Lung (tissue), 11 donors: ENCODE measurements at regions not wholly inside any gene's neighbourhood (a gene's known extent, or its start where the extent isn't known, plus 50 kb on each side); places are given as distances from the start of the nearest gene placed in this dataset.

Experiments
- ATAC-seq: fragments of 200-7000 bp; cut with Tn5 transposase; one replicate; pipeline ENCODE4 v1.9.1; 2020; ENCODE audit warnings: moderate number of reproducible peaks; ENCODE audit not compliant: insufficient read depth, low FRiP score
- DNase-seq, 3 donors: peaks; one replicate each; pipeline ENCODE4 v3.0.0-alpha.2; 2013 to 2017
- H3K27ac ChIP-seq, 2 donors: one replicate each; pipeline ENCODE4 v1.5.1; 2013; ENCODE audit warnings: mild to moderate bottlenecking in 2 of 2, moderate library complexity in 2 of 2, control low read depth in 1 of 2, inconsistent platforms in 1 of 2, low read depth in 1 of 2, low read length in 1 of 2
- H3K27me3 ChIP-seq, 3 donors: one replicate each; pipeline ENCODE4 v1.5.1; 2013; ENCODE audit warnings: low read length in 2 of 3; ENCODE audit not compliant: control insufficient read depth in 3 of 3, insufficient read depth in 3 of 3
- H3K36me3 ChIP-seq, 4 donors: one replicate each; pipeline ENCODE4 v1.5.1; 2013; ENCODE audit warnings: low read length in 4 of 4, mild to moderate bottlenecking in 1 of 4, moderate library complexity in 1 of 4; ENCODE audit not compliant: control insufficient read depth in 4 of 4, insufficient read depth in 4 of 4
- H3K4me1 ChIP-seq, 5 donors: one replicate each; pipeline ENCODE4 v1.5.1; 2013; ENCODE audit warnings: low read length in 5 of 5, mild to moderate bottlenecking in 2 of 5, moderate library complexity in 1 of 5; ENCODE audit not compliant: control insufficient read depth in 5 of 5, insufficient read depth in 5 of 5
- H3K4me3 ChIP-seq: one replicate; pipeline ENCODE4 v1.5.1; 2013; ENCODE audit warnings: mild to moderate bottlenecking, control low read depth, moderate library complexity
- H3K9ac ChIP-seq, 2 donors: one replicate each; pipeline ENCODE4 v1.5.1; 2013; ENCODE audit warnings: low read length in 2 of 2, control low read depth in 1 of 2; ENCODE audit not compliant: insufficient read depth in 1 of 2
- H3K9me3 ChIP-seq, 4 donors: one replicate each; pipeline ENCODE4 v1.5.1; 2013; ENCODE audit warnings: low read length in 3 of 4, mild to moderate bottlenecking in 1 of 4, moderate library complexity in 1 of 4; ENCODE audit not compliant: control insufficient read depth in 4 of 4, insufficient read depth in 3 of 4
- CTCF ChIP-seq: IDR thresholded peaks from 2 replicates; pipeline ENCODE4 v1.5.1; 2012; ENCODE audit warnings: mild to moderate bottlenecking; ENCODE audit errors: control extremely low read depth, extremely low read depth
- WGBS, 2 donors: extraction: QIAGEN DNeasy Blood & Tissue Kit; methylation state at CpG; one replicate each; pipeline ENCODE4 v1.1.7; 2013; 5-methylcytosine and 5-hydroxymethylcytosine counted together
- donor health status: control.
- donor health status: control.
- donor health status: Bipolar disorder and iron deficiency.
- donor health status: healthy.
- donor health status: DM: yes; HTN: yes; CAD: no.

GRCh38 chr9:115665519-115665918 is 488.1 kb upstream of the PAPPA start:
- no peak overlapping the region for H3K27ac ChIP-seq
- WGBS, 2 donors = 84 to 96% methylated on average over 2 of the region's 2 CpGs

GRCh38 chr9:115668521-115668920 is 485.1 kb upstream of the PAPPA start:
- DNase-seq = no peak
- no peaks in the 10 kb centered on the region for H3K4me1 ChIP-seq
- H3K27ac ChIP-seq = no peak overlapping the region
- no peaks in the 10 kb centered on the region for H3K27me3 ChIP-seq
- H3K4me3 ChIP-seq = no peak overlapping the region
- WGBS, 2 donors = 90 to 92% methylated on average over 2 of the region's 2 CpGs
- ATAC-seq = no peak
- no peak overlapping the region for H3K9ac ChIP-seq
- H3K36me3 ChIP-seq = no peaks in the 10 kb centered on the region
- TF ChIP-seq CTCF = no peak
- peaks cover 0 to 2% (median 0%) of the 10 kb centered on the region in 4 donors for H3K9me3 ChIP-seq

More at GRCh38 chr9:115665519-115665918, 488.1 kb upstream of the PAPPA start:
- Histone ChIP-seq H3K4me1 (no peaks in the 10 kb centered on the region), H3K36me3 (no peaks in the 10 kb centered on the region), H3K9me3 (peaks cover 0 to 2% (median 0%) of the 10 kb centered on the region in 4 donors), H3K4me3 (no peak overlapping the region), H3K27me3 (no peaks in the 10 kb centered on the region), H3K9ac (no peak overlapping the region)
- DNase-seq (no peak), ATAC-seq (no peak)
- TF ChIP-seq CTCF = no peak

GRCh38 chr9:115671236-115671962 is 482.2 kb upstream of the PAPPA start:
- 82 to 86% methylated on average over 7 of the region's 7 CpGs for WGBS, 2 donors
- no peaks in the 10 kb centered on the region for H3K36me3 ChIP-seq
- DNase-seq = no peak
- H3K27me3 ChIP-seq = no peaks in the 10 kb centered on the region
- H3K9me3 ChIP-seq = peaks cover 0 to 2% (median 0%) of the 10 kb centered on the region in 4 donors
- no peak for TF ChIP-seq CTCF
- H3K4me1 ChIP-seq = no peaks in the 10 kb centered on the region
- no peak overlapping the region for H3K9ac ChIP-seq
- H3K27ac ChIP-seq = no peak overlapping the region
- H3K4me3 ChIP-seq = no peak overlapping the region
- no peak for ATAC-seq

- DNase-seq (no peak), ATAC-seq (no peak)
- no peak overlapping the region for H3K9ac ChIP-seq
- H3K9me3 ChIP-seq = peaks cover 0 to 2% (median 0%) of the 10 kb centered on the region in 4 donors
- no peaks in the 10 kb centered on the region for H3K4me1 ChIP-seq
- H3K4me3 ChIP-seq = no peak overlapping the region
- H3K36me3 ChIP-seq = no peaks in the 10 kb centered on the region
- no peak overlapping the region for H3K27ac ChIP-seq
- WGBS, 2 donors = 58 to 69% methylated on average over 1 of the region's 1 CpG
- no peak for TF ChIP-seq CTCF
- H3K27me3 ChIP-seq = no peaks in the 10 kb centered on the region
These were observed 481.7 kb upstream of the PAPPA start for GRCh38 chr9:115671963-115672305.
